GM12864 (cell line): ENCODE measurements at regions not wholly inside any gene's neighbourhood (a gene's known extent, or its start where the extent isn't known, plus 50 kb on each side); places are given as distances from the start of the nearest gene placed in this dataset.
A peak's percentile ranks its signal among the peaks of the same experiment; 100 is the strongest.

Experiments
- DNase-seq: peaks from one replicate; pipeline ENCODE4 v3.0.0-alpha.2; 2011; ENCODE audit warnings: low read depth
- H3K4me3 ChIP-seq: 2 replicates; pipeline ENCODE4 v1.5.1; 2011; ENCODE audit warnings: mild to moderate bottlenecking, low read depth, low read length, control low read depth
- TF ChIP-seq, protein P1 (sequence below): IDR thresholded peaks from 2 replicates; pipeline ENCODE4 v1.5.1; 2011; ENCODE audit warnings: low read depth, mild to moderate bottlenecking, moderate library complexity, low read length, control low read depth, inconsistent platforms; ENCODE audit errors: missing control alignments

- TF ChIP-seq, protein P1, sequence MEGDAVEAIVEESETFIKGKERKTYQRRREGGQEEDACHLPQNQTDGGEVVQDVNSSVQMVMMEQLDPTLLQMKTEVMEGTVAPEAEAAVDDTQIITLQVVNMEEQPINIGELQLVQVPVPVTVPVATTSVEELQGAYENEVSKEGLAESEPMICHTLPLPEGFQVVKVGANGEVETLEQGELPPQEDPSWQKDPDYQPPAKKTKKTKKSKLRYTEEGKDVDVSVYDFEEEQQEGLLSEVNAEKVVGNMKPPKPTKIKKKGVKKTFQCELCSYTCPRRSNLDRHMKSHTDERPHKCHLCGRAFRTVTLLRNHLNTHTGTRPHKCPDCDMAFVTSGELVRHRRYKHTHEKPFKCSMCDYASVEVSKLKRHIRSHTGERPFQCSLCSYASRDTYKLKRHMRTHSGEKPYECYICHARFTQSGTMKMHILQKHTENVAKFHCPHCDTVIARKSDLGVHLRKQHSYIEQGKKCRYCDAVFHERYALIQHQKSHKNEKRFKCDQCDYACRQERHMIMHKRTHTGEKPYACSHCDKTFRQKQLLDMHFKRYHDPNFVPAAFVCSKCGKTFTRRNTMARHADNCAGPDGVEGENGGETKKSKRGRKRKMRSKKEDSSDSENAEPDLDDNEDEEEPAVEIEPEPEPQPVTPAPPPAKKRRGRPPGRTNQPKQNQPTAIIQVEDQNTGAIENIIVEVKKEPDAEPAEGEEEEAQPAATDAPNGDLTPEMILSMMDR: no peak
- no peak overlapping the region for H3K4me3 ChIP-seq
- no peak for DNase-seq
Observed at GRCh38 chr4:128571747-128572146, 237.8 kb upstream of the JADE1 start.

DNA sequence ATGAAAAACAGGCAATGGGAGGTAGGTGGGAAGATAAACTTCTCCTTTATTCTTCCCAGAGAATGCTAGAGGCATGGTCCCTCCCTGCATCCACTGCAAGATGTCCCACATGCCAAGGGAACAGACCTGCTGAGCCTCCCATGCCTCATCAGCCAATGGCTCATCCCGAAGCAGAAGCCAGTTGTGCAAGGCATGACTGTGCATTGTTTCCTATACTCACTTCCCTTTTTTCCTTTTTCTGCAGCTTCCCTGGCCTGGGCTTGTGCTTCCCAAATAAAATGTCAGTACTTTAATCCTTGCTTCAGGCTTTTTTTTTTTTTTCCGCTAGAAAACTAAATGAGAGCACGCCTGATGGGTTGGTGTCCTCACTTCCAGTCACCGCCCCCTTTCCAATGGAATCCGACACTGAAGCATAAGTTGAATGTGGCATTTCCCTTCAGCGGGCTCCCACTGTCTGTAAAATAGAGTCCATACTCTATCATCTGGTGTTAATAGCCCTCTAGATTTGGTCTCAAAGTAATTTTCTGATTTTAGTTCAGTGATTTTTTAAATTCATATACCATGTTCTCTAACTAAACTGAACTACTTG is 239.0 kb upstream of the JADE1 start:
- no peak overlapping the region for H3K4me3 ChIP-seq
- TF ChIP-seq, protein P1: no peak
- no peak for DNase-seq

- TF ChIP-seq, protein P1: no peak
- DNase-seq: no peak
- H3K4me3 ChIP-seq: no peak overlapping the region
Observed at GRCh38 chr4:128566693-128567092, 242.8 kb upstream of the JADE1 start.

DNA sequence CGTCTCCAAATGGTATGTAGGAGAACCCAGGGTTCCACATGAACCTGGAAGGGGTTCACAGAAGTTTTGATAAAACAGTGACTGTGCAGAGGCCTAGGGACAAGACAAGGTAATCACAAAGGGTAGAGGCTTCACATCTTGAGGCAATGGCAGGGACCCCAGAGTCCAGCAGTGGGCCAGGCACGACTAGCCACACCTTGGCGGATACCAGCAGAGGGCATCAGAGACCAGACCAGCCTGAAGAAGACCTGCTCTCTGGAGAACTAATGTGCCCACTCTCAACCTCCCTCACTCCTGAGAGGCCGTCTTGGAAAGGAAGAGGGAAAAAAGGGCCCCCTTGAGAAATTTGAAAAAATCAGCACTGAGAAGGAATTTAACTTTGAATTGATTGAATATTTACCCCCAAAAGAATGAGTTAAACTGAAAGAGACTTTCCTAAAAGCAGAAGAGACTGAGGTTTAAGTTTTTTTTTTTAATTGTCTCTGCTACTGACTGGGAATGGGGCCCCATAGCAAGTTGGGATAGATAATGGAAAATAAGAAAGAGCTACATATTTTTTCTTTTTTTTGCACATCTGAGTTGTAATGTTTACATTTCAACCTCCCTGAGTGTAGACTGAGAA is 243.8 kb upstream of the JADE1 start:
- TF ChIP-seq, protein P1: peak; percentile 60
- H3K4me3 ChIP-seq: no peak overlapping the region
- no peak for DNase-seq

- no peak overlapping the region for H3K4me3 ChIP-seq
- no peak for DNase-seq
- TF ChIP-seq, protein P1: no peak
Observed at GRCh38 chr4:128565054-128565453, 244.4 kb upstream of the JADE1 start.

- H3K4me3 ChIP-seq: no peak overlapping the region
- DNase-seq: no peak
- TF ChIP-seq, protein P1: no peak
Observed at GRCh38 chr4:128564081-128564630, 245.3 kb upstream of the JADE1 start.
